ENCODE measurements at regions not wholly inside any gene's neighbourhood (a gene's known extent, or its start where the extent isn't known, plus 50 kb on each side); places are given as distances from the start of the nearest gene placed in this dataset.

GRCh38 chr12:88946372-88946997 lies 366.2 kb upstream of the KITLG start:
- no peak for TF ChIP-seq CTCF (IDR thresholded peaks at IDR 0.05; ENCODE audit: insufficient read depth, low read depth, low read length, missing control alignments)
- peak; percentile 69 for DNase-seq (ENCODE audit: low read depth)
- no peak overlapping the region for H3K4me3 ChIP-seq (ENCODE audit: low read length)

GRCh38 chr12:88945051-88945732 lies 364.9 kb upstream of the KITLG start:
- TF ChIP-seq CTCF (IDR thresholded peaks at IDR 0.05; ENCODE audit: insufficient read depth, low read depth, low read length, missing control alignments), result no peak
- no peak overlapping the region for H3K4me3 ChIP-seq (ENCODE audit: low read length)
- DNase-seq (ENCODE audit: low read depth), result no peak

- no peak for TF ChIP-seq CTCF (IDR thresholded peaks at IDR 0.05; ENCODE audit: insufficient read depth, low read depth, low read length, missing control alignments)
- H3K4me3 ChIP-seq (ENCODE audit: low read length), result no peak overlapping the region
- peak; percentile 81 for DNase-seq (ENCODE audit: low read depth)
Measured at GRCh38 chr12:88944397-88944796, 364.1 kb upstream of the KITLG start.

GRCh38 chr12:88940854-88941253 lies 360.6 kb upstream of the KITLG start:
- TF ChIP-seq CTCF (IDR thresholded peaks at IDR 0.05; ENCODE audit: insufficient read depth, low read depth, low read length, missing control alignments), result no peak
- no peak for DNase-seq (ENCODE audit: low read depth)
- no peak overlapping the region for H3K4me3 ChIP-seq (ENCODE audit: low read length)

GRCh38 chr12:88935856-88936255 lies 355.6 kb upstream of the KITLG start:
- peak; percentile 39 for DNase-seq (ENCODE audit: low read depth)
- TF ChIP-seq CTCF (IDR thresholded peaks at IDR 0.05; ENCODE audit: insufficient read depth, low read depth, low read length, missing control alignments), result no peak
- no peak overlapping the region for H3K4me3 ChIP-seq (ENCODE audit: low read length)

GRCh38 chr12:88934163-88934747 lies 354.0 kb upstream of the KITLG start:
- no peak for TF ChIP-seq CTCF (IDR thresholded peaks at IDR 0.05; ENCODE audit: insufficient read depth, low read depth, low read length, missing control alignments)
- peak; percentile 90 for DNase-seq (ENCODE audit: low read depth)
- H3K4me3 ChIP-seq (ENCODE audit: low read length), result no peak overlapping the region

All from epithelial cell of esophagus (primary cell).